Epithelial cell of prostate (primary cell): ENCODE measurements at regions not wholly inside any gene's neighbourhood (a gene's known extent, or its start where the extent isn't known, plus 50 kb on each side); places are given as distances from the start of the nearest gene placed in this dataset.

Source experiments
- DNase-seq: peaks from one replicate; pipeline ENCODE4 v3.0.0-alpha.2; 2011; ENCODE audit warnings: low read depth, low spot score
- H3K27ac ChIP-seq: fragments of 450-650 bp; 2 replicates; pipeline ENCODE4 v1.5.1; 2017; ENCODE audit warnings: mild to moderate bottlenecking

DNA sequence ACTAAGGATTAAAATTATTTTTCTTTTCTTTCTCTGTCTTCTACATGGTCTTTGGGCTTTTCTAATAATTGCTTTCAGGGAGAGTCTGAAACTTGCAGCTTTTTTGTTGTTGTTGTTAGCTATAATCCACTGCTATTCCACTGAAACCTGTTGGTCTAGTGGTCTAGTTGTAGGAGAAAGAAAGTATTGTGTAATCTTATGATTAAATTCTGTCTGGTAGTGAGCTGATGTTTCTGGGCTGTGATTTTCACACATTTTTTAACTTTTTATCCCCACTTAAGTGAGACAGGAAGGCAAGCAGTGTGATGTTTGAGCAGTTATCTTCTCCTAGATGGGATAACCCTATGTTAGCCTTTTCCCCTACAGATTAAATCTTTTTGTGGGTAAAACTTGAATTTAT is 825.2 kb downstream of the PCDH7 start:
- H3K27ac ChIP-seq: no peak overlapping the region
- DNase-seq: no peak

GRCh38 chr4:31545755-31546154 is 825.6 kb downstream of the PCDH7 start:
- no peak overlapping the region for H3K27ac ChIP-seq

DNA sequence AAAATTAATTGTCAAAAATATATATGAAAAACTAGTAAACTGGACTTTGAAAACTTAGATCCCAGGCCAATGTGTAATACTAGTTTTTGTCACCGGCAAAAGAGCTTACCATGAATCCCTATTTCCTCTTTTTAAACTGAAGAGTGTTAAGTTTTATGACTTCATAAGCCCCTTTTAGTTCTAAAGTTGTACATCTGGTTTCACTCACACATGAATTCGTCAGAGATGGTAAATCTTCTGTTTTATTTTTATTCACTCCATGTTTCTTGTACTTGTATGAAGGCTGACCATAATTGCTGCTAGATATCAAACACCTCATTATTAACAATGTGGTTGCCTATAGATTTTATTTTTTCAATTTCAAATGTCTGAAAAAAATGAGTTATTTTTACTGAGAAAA is 827.9 kb downstream of the PCDH7 start:
- H3K27ac ChIP-seq: no peak overlapping the region
- no peak for DNase-seq

More at GRCh38 chr4:31545755-31546154, 825.6 kb downstream of the PCDH7 start:
- DNase-seq: peak; percentile 12

GRCh38 chr4:31548823-31549222 is 828.7 kb downstream of the PCDH7 start:
- H3K27ac ChIP-seq: no peak overlapping the region
- DNase-seq: no peak

- no peak overlapping the region for H3K27ac ChIP-seq
- no peak for DNase-seq
Measured at GRCh38 chr4:31549256-31549655, 829.1 kb downstream of the PCDH7 start.

DNA sequence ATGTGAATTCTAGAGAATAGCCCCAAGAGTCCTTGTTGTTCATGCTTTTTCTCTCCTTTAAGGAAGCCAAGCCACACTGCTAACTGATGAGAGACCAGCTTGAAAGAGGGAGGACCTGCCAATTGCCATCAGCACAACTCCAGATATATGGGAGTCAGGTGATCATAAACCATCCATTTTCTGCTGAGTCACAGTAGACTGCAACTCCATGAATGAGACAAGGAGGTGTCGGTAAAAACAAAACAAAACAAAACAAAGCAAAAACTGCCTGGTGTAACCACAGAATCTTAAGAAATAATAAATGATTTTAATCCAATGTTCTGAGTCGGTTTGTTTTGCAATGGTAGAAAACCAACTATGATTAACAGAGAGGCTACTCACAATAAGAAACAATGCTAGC is 837.3 kb downstream of the PCDH7 start:
- no peak overlapping the region for H3K27ac ChIP-seq
- no peak for DNase-seq

DNA sequence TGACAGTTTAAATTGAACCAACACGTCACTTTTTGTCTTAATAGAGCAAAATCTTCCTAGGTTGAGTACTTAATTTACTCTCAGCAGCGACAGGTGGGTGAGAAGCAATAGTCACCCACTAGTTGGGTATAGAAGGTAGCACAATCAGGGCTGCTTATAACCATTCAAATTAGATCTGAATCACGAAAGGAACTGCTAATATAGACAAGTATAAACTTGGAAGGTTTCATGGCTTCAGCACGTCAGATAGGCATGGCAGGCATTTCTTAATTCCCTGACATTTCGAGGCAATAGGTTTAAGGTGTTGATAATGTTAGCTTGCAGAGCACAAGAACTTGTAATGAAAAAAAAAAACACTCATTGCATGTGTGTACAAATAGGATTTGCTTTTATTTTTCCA is 853.4 kb downstream of the PCDH7 start:
- no peak for DNase-seq
- no peak overlapping the region for H3K27ac ChIP-seq

GRCh38 chr4:31575504-31575903 is 855.3 kb downstream of the PCDH7 start:
- H3K27ac ChIP-seq: no peak overlapping the region
- DNase-seq: no peak

- DNase-seq: no peak
- no peak overlapping the region for H3K27ac ChIP-seq
Measured at GRCh38 chr4:31580843-31581242, 860.7 kb downstream of the PCDH7 start.

DNA sequence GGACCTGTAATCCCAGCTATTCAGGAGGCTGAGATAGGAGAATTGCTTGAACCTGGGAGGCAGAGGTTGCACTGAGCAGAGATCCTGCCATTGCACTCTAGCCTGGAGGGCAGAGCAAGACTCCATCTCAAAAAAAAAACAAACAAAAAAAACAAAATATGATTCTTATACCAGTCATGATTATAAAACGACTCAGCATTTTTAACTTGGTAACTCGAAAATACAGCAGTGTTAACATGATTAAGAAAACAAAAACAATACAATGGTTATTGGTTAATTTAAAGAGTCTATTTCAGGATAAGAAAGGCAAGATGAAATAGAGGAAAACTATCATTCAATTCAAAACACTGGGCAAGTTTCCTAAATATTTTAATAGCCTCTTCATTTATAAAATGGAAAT is 865.3 kb downstream of the PCDH7 start:
- H3K27ac ChIP-seq: no peak overlapping the region
- DNase-seq: no peak

DNA sequence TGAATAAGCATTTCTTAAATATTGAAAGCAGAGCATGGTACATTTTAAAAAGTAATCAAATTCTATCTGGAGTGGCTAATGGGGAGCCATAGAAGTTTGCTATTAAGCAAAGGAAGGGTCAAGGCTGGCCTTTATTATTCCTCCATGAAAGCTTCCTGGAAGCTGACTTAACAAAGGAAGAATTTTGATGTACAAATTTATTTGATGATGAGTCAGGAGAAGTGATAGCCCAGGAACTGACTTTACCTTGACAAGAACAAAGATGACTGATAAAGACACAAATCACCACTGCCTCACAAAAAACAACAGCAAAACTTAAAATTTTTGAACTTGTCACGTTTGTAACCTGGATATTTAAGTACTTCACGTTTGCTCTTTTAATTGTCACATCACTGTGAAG is 872.1 kb downstream of the PCDH7 start:
- no peak overlapping the region for H3K27ac ChIP-seq
- no peak for DNase-seq

DNA sequence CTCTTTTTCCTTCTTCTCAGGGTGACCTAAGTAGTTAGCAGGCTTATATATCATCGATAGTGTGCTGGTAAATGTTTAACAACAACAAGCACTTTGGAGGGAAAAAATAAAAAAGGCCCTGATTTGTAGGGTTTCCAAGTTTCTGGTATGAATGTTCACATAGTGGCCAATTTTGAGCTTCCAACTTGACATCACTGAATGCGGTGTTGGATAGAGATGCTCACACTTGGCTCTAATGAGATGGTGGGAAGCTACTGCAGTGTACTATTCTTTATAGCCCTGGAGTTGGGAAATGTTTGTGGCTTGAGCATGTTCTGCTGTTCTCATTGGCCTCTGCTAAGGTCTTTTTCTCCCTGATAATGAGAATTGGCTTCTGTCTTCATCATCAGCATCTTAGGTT is 875.3 kb downstream of the PCDH7 start:
- no peak overlapping the region for H3K27ac ChIP-seq
- DNase-seq: no peak

GRCh38 chr4:31598639-31599038 is 878.5 kb downstream of the PCDH7 start:
- no peak overlapping the region for H3K27ac ChIP-seq
- DNase-seq: no peak

DNA sequence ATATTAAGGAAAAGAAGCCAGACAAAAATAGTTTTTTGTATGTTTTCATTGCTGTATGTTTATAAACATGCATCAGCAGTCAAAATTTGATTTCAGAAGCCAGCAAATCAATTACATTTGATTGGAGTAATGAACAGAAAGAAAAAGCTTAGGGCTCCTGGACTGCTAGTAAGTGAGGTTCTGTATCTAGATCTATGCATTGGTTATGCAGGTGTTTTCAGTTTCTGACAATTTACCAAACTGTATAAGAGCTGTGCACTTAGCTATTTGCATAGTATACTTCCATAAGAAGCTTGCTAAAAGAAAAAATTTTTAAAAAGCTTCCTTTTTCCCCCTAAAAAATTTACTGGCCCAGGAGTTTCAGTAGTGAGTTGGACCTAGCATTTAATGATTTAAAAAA is 881.6 kb downstream of the PCDH7 start:
- H3K27ac ChIP-seq: no peak overlapping the region
- DNase-seq: no peak

DNA sequence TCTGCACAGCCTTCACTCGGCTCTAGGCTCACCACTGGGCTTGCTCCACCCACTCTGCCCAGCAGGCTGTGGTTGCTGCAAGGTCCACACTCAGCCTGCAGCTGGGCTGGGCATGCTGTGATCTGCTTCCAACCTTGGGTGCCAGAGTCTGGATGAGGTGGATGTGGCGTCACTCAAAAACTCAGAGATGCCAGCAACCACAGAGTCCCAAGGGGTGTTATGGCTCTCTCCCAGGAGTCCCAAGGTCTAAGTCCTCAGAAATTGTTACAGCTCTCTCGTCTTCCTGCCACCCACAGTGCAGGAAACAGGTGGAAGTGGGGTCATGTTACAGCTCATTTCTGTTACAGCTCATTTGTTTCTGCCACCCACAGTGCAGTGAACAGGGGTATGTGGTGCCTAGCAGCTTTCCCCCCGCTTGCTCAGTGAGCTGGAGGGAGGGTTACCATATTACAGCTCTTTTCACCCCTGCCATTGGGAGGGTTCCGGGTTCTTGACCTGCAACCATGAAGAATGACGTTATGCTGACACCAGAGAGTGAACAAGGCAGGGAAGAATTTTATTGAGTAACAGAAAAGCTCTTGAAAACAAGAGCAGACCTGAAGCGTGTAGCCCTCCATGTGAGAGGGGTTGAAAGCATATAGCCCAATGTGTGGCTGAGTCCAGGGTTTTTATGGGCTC is 893.9 kb downstream of the PCDH7 start:
- H3K27ac ChIP-seq: no peak overlapping the region
- no peak for DNase-seq

GRCh38 chr4:31617667-31618066 is 897.5 kb downstream of the PCDH7 start:
- DNase-seq: no peak
- no peak overlapping the region for H3K27ac ChIP-seq

DNA sequence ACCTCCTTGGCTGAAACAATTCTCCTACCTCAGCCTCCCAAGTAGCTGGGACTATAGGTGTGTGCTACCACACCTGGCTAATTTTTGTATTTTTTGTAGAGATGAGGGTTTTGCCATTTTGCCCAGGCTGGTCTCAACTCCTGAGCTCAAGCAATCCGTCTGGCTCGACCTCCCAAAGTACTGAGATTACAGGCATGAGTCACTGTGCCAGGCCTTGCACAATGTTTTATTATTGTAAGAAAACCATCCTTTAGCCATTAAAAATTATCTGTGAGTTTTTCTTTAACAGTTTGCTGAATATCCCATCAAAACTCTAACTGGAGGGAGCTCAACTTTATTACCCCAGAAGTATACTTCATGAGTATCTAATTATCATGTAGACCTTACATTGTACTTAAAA is 900.3 kb downstream of the PCDH7 start:
- no peak overlapping the region for H3K27ac ChIP-seq
- no peak for DNase-seq

DNA sequence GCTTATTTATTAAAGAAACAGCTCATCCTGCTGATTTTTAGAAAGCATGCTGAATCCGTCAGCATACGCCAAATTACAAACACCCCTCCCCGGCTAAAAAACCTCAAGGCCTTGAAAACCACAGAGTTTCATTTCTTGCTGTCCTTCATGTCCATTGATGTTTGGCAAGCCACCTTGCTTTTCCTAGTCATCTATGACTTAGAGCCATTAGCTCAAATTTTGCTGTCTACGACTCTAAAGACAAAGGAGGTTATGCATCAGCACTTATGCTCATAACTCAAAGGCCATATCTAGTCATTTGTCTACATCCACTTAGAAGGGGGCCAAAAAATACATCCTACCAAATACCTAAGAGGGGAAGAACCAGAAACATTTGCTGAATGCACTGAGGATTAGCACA is 925.1 kb downstream of the PCDH7 start:
- no peak overlapping the region for H3K27ac ChIP-seq
- DNase-seq: no peak

GRCh38 chr4:31647786-31648185 is 927.6 kb downstream of the PCDH7 start:
- peak; percentile 53 for DNase-seq

GRCh38 chr4:31649878-31650277 is 929.7 kb downstream of the PCDH7 start:
- H3K27ac ChIP-seq: no peak overlapping the region
- DNase-seq: no peak

More at GRCh38 chr4:31647786-31648185, 927.6 kb downstream of the PCDH7 start:
- peak overlapping the region; percentile 38 for H3K27ac ChIP-seq

GRCh38 chr4:31651541-31651940 is 931.4 kb downstream of the PCDH7 start:
- DNase-seq: no peak
- no peak overlapping the region for H3K27ac ChIP-seq

GRCh38 chr4:31655328-31655727 is 935.2 kb downstream of the PCDH7 start:
- H3K27ac ChIP-seq: no peak overlapping the region
- DNase-seq: no peak
